RWPE2 (cell line): ENCODE measurements at regions not wholly inside any gene's neighbourhood (a gene's known extent, or its start where the extent isn't known, plus 50 kb on each side); places are given as distances from the start of the nearest gene placed in this dataset.
"Not testable (repeated sequence)": the region's sequence is repeated elsewhere in the genome, so short reads cannot be mapped to it uniquely, and the experiment has no call there.

Experiments
- ATAC-seq: fragments of 200-7000 bp; cut with Tn5 transposase; 3 replicates; pipeline ENCODE4 v1.9.1; 2021; ENCODE audit warnings: low read depth
- DNase-seq: peaks from one replicate; pipeline ENCODE4 v3.0.0-alpha.2; 2020; ENCODE audit warnings: low spot score
- H3K27ac ChIP-seq: fragments of 450-650 bp; 2 replicates; pipeline ENCODE4 v1.5.1; 2017; ENCODE audit warnings: mild to moderate bottlenecking; ENCODE audit not compliant: poor library complexity, severe bottlenecking
- H3K27me3 ChIP-seq: fragments of 250-450 bp; sonication (Bioruptor Pico); 2 replicates; pipeline ENCODE4 v1.5.1; 2021; ENCODE audit warnings: mild to moderate bottlenecking, moderate library complexity; ENCODE audit not compliant: insufficient read depth, poor library complexity, severe bottlenecking
- H3K36me3 ChIP-seq: fragments of 250-450 bp; sonication (Bioruptor Pico); 2 replicates; pipeline ENCODE4 v1.5.1; 2020; ENCODE audit warnings: low read depth, mild to moderate bottlenecking, moderate library complexity
- H3K4me1 ChIP-seq: fragments of 250-450 bp; sonication (Bioruptor Pico); 2 replicates; pipeline ENCODE4 v1.5.1; 2021; ENCODE audit warnings: mild to moderate bottlenecking, moderate library complexity; ENCODE audit not compliant: insufficient read depth, poor library complexity, severe bottlenecking
- H3K4me3 ChIP-seq: fragments of 250-450 bp; sonication (Bioruptor Pico); 2 replicates; pipeline ENCODE4 v1.5.1; 2021; ENCODE audit warnings: mild to moderate bottlenecking, moderate library complexity; ENCODE audit not compliant: severe bottlenecking
- H3K9me3 ChIP-seq: fragments of 250-450 bp; sonication (Bioruptor Pico); 2 replicates; pipeline ENCODE4 v1.5.1; 2021; ENCODE audit warnings: mild to moderate bottlenecking, moderate library complexity; ENCODE audit not compliant: severe bottlenecking
- TF ChIP-seq, protein P1 (sequence below): fragments of 450-650 bp; IDR thresholded peaks from one replicate; pipeline ENCODE4 v1.5.1; 2017; ENCODE audit warnings: mild to moderate bottlenecking, moderate library complexity; ENCODE audit not compliant: poor library complexity, severe bottlenecking

- H3K4me3 ChIP-seq, H3K36me3 ChIP-seq, DNase-seq, H3K27ac ChIP-seq, H3K27me3 ChIP-seq, H3K4me1 ChIP-seq, H3K9me3 ChIP-seq, ATAC-seq: not testable (repeated sequence)
Measured at GRCh38 chr5:96168833-96169232, 207.2 kb upstream of the ELL2 start.

- ATAC-seq (no peak), DNase-seq (no peak)
- Histone ChIP-seq H3K4me3 (no peak overlapping the region), H3K27me3 (no peaks in the 10 kb centered on the region), H3K27ac (peak overlapping the region; percentile 82), H3K4me1 (peaks cover 27% of the 10 kb centered on the region), H3K36me3 (no peaks in the 10 kb centered on the region), H3K9me3 (no peaks in the 10 kb centered on the region)
- TF ChIP-seq, protein P1, sequence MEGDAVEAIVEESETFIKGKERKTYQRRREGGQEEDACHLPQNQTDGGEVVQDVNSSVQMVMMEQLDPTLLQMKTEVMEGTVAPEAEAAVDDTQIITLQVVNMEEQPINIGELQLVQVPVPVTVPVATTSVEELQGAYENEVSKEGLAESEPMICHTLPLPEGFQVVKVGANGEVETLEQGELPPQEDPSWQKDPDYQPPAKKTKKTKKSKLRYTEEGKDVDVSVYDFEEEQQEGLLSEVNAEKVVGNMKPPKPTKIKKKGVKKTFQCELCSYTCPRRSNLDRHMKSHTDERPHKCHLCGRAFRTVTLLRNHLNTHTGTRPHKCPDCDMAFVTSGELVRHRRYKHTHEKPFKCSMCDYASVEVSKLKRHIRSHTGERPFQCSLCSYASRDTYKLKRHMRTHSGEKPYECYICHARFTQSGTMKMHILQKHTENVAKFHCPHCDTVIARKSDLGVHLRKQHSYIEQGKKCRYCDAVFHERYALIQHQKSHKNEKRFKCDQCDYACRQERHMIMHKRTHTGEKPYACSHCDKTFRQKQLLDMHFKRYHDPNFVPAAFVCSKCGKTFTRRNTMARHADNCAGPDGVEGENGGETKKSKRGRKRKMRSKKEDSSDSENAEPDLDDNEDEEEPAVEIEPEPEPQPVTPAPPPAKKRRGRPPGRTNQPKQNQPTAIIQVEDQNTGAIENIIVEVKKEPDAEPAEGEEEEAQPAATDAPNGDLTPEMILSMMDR, result no peak
Measured at GRCh38 chr5:96159043-96159442, 197.4 kb upstream of the ELL2 start.

DNA sequence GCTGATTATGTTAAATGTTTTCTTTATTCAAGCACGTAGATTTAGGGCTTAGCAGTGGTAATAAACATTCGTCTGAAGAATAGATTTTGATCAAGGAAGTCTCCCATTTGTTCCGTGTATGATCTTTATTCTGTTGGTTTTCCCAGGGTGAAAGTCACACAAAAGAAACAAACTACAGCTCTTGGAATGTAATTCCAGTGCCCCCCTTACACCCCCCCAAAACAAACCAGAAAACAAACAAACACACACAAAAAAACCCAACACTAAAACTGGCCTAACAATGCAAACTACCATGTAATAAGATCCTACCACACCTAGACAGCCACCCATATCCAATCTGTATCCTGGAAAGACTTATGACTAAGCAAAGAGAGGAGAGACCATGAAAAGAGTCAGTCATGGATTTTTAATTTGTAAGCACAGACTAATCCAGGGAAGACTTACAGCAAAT, 196.2 kb upstream of the ELL2 start:
- H3K9me3 ChIP-seq, result no peaks in the 10 kb centered on the region
- TF ChIP-seq, protein P1, result no peak
- ATAC-seq (peak; percentile 63), DNase-seq (no peak)
- peak overlapping the region; percentile 82 for H3K27ac ChIP-seq
- H3K36me3 ChIP-seq, result no peaks in the 10 kb centered on the region
- no peak overlapping the region for H3K4me3 ChIP-seq
- H3K4me1 ChIP-seq, result peaks cover 27% of the 10 kb centered on the region
- no peaks in the 10 kb centered on the region for H3K27me3 ChIP-seq

DNA sequence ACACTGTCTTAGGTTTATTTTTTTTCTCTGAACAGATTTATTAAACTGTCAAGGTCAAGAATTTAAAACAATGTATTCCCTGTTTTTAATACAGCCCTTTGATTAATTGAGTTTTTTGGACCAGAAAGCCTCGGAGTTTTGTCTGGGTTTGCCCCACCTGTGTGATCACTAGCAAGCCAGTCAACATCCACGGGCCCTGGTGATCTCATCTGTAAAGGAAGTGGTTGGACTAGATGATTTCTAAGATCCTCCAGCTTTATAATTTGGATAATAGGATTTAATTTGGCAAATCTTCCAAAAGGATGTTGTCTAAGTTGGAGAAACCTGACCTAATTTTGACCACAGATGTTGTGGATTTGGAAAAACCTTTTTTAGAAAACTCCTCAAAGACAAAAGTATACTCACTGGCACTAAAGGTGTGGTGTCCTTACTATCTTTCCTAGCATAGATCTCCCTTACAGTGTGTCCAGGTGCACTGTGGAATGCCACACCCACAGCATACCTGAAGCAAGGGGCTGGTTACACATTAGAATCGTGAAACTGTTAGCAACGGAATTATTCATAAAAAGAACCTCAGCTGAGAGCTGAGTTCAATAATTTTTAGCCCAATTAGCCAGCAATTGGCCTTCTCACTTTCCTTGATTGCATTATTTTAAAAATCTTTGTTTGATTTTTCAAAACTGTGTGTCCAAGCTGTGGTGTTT, 195.6 kb upstream of the ELL2 start:
- H3K27ac ChIP-seq, result peak overlapping the region; percentile 82
- no peaks in the 10 kb centered on the region for H3K9me3 ChIP-seq
- DNase-seq (no peak), ATAC-seq (peak; percentile 94)
- no peaks in the 10 kb centered on the region for H3K36me3 ChIP-seq
- TF ChIP-seq, protein P1, result no peak
- no peak overlapping the region for H3K4me3 ChIP-seq
- H3K27me3 ChIP-seq, result no peaks in the 10 kb centered on the region
- H3K4me1 ChIP-seq, result peaks cover 27% of the 10 kb centered on the region

GRCh38 chr5:96155147-96155546, 193.5 kb upstream of the ELL2 start:
- Histone ChIP-seq H3K4me1 (peaks cover 47% of the 10 kb centered on the region), H3K36me3 (no peaks in the 10 kb centered on the region), H3K4me3 (no peak overlapping the region), H3K9me3 (no peaks in the 10 kb centered on the region), H3K27me3 (no peaks in the 10 kb centered on the region), H3K27ac (no peak overlapping the region)
- TF ChIP-seq, protein P1, result no peak
- DNase-seq (no peak), ATAC-seq (no peak)
